ENCODE measurements at regions not wholly inside any gene's neighbourhood (a gene's known extent, or its start where the extent isn't known, plus 50 kb on each side); places are given as distances from the start of the nearest gene placed in this dataset.

DNA sequence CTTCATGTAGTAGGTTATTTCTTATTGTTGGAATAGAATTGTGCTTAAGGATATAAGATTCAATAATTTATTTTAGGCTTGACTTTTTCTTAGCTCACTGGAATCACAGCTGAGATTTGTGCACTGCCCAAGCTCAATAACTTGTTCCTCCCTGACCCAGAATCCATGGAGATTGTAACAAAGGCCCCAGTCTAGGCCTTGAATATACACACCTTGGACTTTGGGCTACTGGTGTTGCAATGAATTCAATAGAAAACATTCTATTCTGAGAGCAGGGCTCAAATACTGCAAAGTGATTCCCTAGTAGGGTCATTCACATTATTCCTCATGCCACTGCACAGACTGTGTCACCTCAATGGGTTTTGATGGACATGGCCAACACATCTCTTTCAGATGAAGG, 352.4 kb downstream of the GALC start:
- H3K4me3 ChIP-seq (ENCODE audit: low read length) = no peak overlapping the region
- TF ChIP-seq CTCF (conservative IDR thresholded peaks at IDR 0.05; ENCODE audit: low read depth, low read length) = no peak
- no peak for DNase-seq (ENCODE audit: low read depth)

- no peak for TF ChIP-seq CTCF (conservative IDR thresholded peaks at IDR 0.05; ENCODE audit: low read depth, low read length)
- no peak overlapping the region for H3K4me3 ChIP-seq (ENCODE audit: low read length)
- DNase-seq (ENCODE audit: low read depth) = no peak
These were observed 354.8 kb downstream of the GALC start for GRCh38 chr14:87638196-87638595.

DNA sequence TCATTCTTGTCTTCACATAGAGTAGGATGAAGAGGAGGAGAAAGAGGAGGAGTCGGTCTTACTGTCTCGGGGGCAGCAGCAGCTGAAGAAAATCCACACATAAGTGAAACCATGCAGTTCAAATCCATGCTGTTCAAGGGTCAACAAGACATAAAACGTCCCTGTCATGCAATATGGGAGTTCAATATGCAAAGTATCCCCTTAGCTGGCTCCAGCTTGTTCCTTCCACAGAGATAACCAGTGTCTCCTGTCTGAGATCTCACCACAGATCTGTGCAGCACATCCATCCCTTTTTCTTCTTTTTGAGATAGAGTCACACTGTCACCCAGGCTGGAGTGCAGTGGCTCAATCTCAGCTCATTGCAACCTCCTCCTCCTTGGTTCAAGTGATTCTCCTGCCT, 357.5 kb downstream of the GALC start:
- TF ChIP-seq CTCF (conservative IDR thresholded peaks at IDR 0.05; ENCODE audit: low read depth, low read length) = no peak
- DNase-seq (ENCODE audit: low read depth) = no peak
- no peak overlapping the region for H3K4me3 ChIP-seq (ENCODE audit: low read length)

DNA sequence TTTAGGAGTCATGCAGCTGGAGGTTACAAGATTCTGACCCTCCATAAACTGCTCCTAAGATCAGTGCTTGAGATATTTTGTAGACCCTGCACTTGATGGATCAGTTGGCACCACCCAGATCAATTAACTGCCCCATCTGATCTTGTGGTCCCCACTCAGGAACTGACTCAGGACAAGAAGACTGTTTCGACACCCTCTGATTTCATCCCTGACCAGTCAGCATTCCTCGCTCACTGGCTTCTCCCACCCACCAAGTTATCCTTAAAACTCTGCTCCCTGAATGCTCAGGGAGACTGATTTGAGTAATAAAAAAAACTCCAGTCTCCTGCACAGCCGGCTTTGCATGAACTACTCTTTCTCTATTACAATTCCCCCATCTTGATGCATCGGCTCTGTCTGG, 360.2 kb downstream of the GALC start:
- DNase-seq (ENCODE audit: low read depth) = no peak
- no peak for TF ChIP-seq CTCF (conservative IDR thresholded peaks at IDR 0.05; ENCODE audit: low read depth, low read length)
- H3K4me3 ChIP-seq (ENCODE audit: low read length) = no peak overlapping the region

- no peak for TF ChIP-seq CTCF (conservative IDR thresholded peaks at IDR 0.05; ENCODE audit: low read depth, low read length)
- DNase-seq (ENCODE audit: low read depth) = no peak
- H3K4me3 ChIP-seq (ENCODE audit: low read length) = no peak overlapping the region
These were observed 362.1 kb downstream of the GALC start for GRCh38 chr14:87630846-87631245.

DNA sequence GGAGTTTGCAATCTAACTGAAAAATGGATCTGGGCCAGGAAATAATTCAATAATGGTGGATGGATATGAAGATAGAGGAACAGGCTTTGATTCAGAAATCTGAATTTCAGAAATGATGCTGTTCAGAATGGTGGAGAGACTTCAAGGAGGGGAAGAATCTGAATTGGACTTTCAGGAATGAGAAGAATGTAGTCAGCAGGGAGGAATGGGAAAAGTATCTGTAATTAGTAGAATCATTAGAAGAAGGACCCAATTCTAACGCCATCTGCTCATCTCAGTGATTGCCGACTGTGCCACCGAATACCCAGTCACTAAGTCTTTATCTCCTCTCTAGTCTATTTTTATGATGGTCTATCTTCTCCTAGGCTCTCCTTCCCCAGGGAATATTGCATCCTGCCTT, 363.2 kb downstream of the GALC start:
- no peak for TF ChIP-seq CTCF (conservative IDR thresholded peaks at IDR 0.05; ENCODE audit: low read depth, low read length)
- no peak for DNase-seq (ENCODE audit: low read depth)
- no peak overlapping the region for H3K4me3 ChIP-seq (ENCODE audit: low read length)

- H3K4me3 ChIP-seq (ENCODE audit: low read length) = no peak overlapping the region
- no peak for TF ChIP-seq CTCF (conservative IDR thresholded peaks at IDR 0.05; ENCODE audit: low read depth, low read length)
- DNase-seq (ENCODE audit: low read depth) = no peak
These were observed 364.2 kb downstream of the GALC start for GRCh38 chr14:87628780-87629179.
